ELR (cell line): ENCODE measurements at regions not wholly inside any gene's neighbourhood (a gene's known extent, or its start where the extent isn't known, plus 50 kb on each side); places are given as distances from the start of the nearest gene placed in this dataset.

ENCODE experiments used
- DNase-seq: peaks from one replicate; pipeline ENCODE4 v3.0.0-alpha.2; 2015; ENCODE audit warnings: low read depth

DNA sequence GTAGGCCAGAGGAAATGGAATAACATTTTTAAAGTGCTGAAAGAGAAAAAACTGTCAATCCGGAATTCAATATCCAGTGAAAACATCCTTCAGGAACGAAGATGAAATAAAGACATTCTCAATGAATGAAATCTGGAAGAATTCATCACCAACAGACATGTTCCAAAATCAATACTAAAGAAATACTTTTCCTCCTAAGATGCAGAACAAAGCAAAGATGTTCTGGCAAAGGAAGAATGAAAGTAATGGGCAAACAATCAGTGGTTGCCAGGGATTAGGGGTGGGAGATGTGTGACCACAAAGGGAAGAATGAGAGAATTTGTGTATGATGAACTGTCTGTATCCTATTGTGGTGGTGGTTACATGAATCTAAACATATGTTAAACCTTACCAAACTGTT, 52.8 kb upstream of the EEPD1 start:
- no peak for DNase-seq

DNA sequence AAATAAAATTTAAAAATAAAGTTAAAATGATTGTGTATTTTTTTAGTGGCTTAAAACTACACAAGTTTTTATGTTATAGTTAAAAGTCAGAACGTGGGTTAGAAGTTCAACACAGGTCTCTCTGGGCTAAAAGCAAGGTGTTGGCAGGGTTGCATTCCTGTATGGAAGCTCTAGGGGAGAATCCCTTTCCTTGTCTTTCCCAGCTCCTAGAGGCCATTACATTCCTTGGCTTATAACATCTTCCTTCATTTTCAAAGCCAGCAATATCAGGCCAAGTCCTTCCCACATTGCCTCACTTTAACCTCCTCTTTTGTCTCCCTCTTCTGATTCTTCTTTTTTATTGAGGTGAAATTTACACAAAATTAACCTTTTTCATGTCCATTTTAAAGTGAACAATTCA, 52.4 kb upstream of the EEPD1 start:
- no peak for DNase-seq
